WTC11 (cell line): ENCODE measurements at regions not wholly inside any gene's neighbourhood (a gene's known extent, or its start where the extent isn't known, plus 50 kb on each side); places are given as distances from the start of the nearest gene placed in this dataset.

Experiments used
- ATAC-seq: fragments of 200-7000 bp; cut with Tn5 transposase; 2 replicates; pipeline ENCODE4 v1.10.0; 2021; ENCODE audit warnings: mild to moderate bottlenecking, moderate library complexity
- CTCF ChIA-PET: fragments of 300-600 bp; sonication (Branson Sonifier 250); formaldehyde crosslinking; loops from one replicate; lab custom pipeline; 2021; ENCODE audit warnings: antibody characterized with exemption; lab: Charles Lee
- POLR2A ChIA-PET: fragments of 350-600 bp; sonication (Branson Sonifier 250); formaldehyde crosslinking; loops from one replicate; lab custom pipeline; 2021; ENCODE audit warnings: antibody characterized with exemption; lab: Charles Lee
- DNase-seq: peaks from one replicate; pipeline ENCODE4 v3.0.0; 2021; ENCODE audit warnings: low spot score
- H3K27ac Mint-ChIP-seq: 2 replicates; pipeline ENCODE4 v1.8.0; 2021; ENCODE audit warnings: mixed read lengths
- H3K27me3 Mint-ChIP-seq: 2 replicates; pipeline ENCODE4 v1.8.0; 2021; ENCODE audit warnings: low read depth, mild to moderate bottlenecking, moderate library complexity, mixed read lengths
- H3K36me3 Mint-ChIP-seq: 2 replicates; pipeline ENCODE4 v1.8.0; 2021; ENCODE audit warnings: mixed read lengths
- H3K4me1 Mint-ChIP-seq: 2 replicates; pipeline ENCODE4 v1.8.0; 2022; ENCODE audit warnings: mixed read lengths
- H3K4me3 Mint-ChIP-seq: 2 replicates; pipeline ENCODE4 v1.8.0; 2021; ENCODE audit warnings: mild to moderate bottlenecking, moderate library complexity, mixed read lengths
- H3K9me3 Mint-ChIP-seq: 2 replicates; pipeline ENCODE4 v1.8.0; 2021; ENCODE audit warnings: mixed read lengths
- FOXP4 ChIP-seq: sonication (generic); formaldehyde crosslinking; IDR thresholded peaks from 2 replicates; pipeline ENCODE4 v1.8.0; 2022; ENCODE audit warnings: mild to moderate bottlenecking, missing genetic modification reagents
- HMGA2 ChIP-seq: fragments of 250-450 bp; sonication (Bioruptor Pico); IDR thresholded peaks from 2 replicates; pipeline ENCODE4 v1.4.0; 2021; ENCODE audit warnings: mild to moderate bottlenecking, moderate library complexity
- MYBL2 ChIP-seq: sonication (generic); formaldehyde crosslinking; IDR thresholded peaks from 2 replicates; pipeline ENCODE4 v1.8.1; 2023; ENCODE audit warnings: mild to moderate bottlenecking, moderate library complexity, missing genetic modification reagents
- PRDM15 ChIP-seq: sonication (generic); formaldehyde crosslinking; IDR thresholded peaks from 2 replicates; pipeline ENCODE4 v1.8.0; 2022; ENCODE audit warnings: missing genetic modification reagents
- PRRX2 ChIP-seq: fragments of 250-450 bp; sonication (Bioruptor Pico); IDR thresholded peaks from 2 replicates; pipeline ENCODE4 v1.8.0; 2021; ENCODE audit warnings: mild to moderate bottlenecking
- SP1 ChIP-seq: sonication (generic); formaldehyde crosslinking; conservative IDR thresholded peaks from 2 replicates; pipeline ENCODE4 v1.8.1; 2022; ENCODE audit warnings: missing genetic modification reagents
- TP53 ChIP-seq: sonication (generic); formaldehyde crosslinking; IDR thresholded peaks from 2 replicates; pipeline ENCODE4 v1.8.1; 2023; ENCODE audit warnings: mild to moderate bottlenecking, missing genetic modification reagents
- ZNF219 ChIP-seq: sonication (generic); formaldehyde crosslinking; IDR thresholded peaks from 2 replicates; pipeline ENCODE4 v1.8.0; 2023; ENCODE audit warnings: missing genetic modification reagents, mild to moderate bottlenecking, borderline replicate concordance
- ZNF263 ChIP-seq: sonication (generic); formaldehyde crosslinking; IDR thresholded peaks from 2 replicates; pipeline ENCODE4 v1.8.1; 2022; ENCODE audit warnings: low read depth, mild to moderate bottlenecking, moderate library complexity, missing genetic modification reagents
- ZNF281 ChIP-seq: sonication (generic); formaldehyde crosslinking; IDR thresholded peaks from 2 replicates; pipeline ENCODE4 v1.8.0; 2023; ENCODE audit warnings: mild to moderate bottlenecking, missing genetic modification reagents
- ZNF512 ChIP-seq: sonication (generic); formaldehyde crosslinking; IDR thresholded peaks from 2 replicates; pipeline ENCODE4 v1.8.1; 2022; ENCODE audit warnings: missing genetic modification reagents, borderline replicate concordance
- TF ChIP-seq, protein P1 (sequence below): sonication (generic); formaldehyde crosslinking; IDR thresholded peaks from 2 replicates; pipeline ENCODE4 v1.8.0; 2023; ENCODE audit warnings: missing genetic modification reagents, mild to moderate bottlenecking, borderline replicate concordance
- TF ChIP-seq, protein P2 (sequence below): fragments of 250-450 bp; sonication (Bioruptor Pico); IDR thresholded peaks from 2 replicates; pipeline ENCODE4 v2.1.2; 2022; ENCODE audit warnings: mild to moderate bottlenecking, moderate library complexity
- TF ChIP-seq, protein P3 (sequence below): sonication (generic); formaldehyde crosslinking; conservative IDR thresholded peaks from 2 replicates; pipeline ENCODE4 v1.8.1; 2022; ENCODE audit warnings: mild to moderate bottlenecking, missing genetic modification reagents
- TF ChIP-seq, protein P4 (sequence below): sonication (generic); formaldehyde crosslinking; IDR thresholded peaks from 2 replicates; pipeline ENCODE4 v1.8.1; 2023; ENCODE audit warnings: mild to moderate bottlenecking, moderate library complexity, missing genetic modification reagents

- POLR2A ChIA-PET = no interaction called here
- CTCF ChIA-PET = interaction anchor here (0.6 to 1.4 kb wide), 2 partner anchors 8 to 46 kb away, joined by 3 read pairs; no protein-coding TSS in a partner anchor
- H3K27ac Mint-ChIP-seq = no peak overlapping the region
These were observed 58.2 kb upstream of the DMRTB1 start for GRCh38 chr1:53400761-53401674.

More at GRCh38 chr1:53400761-53401674, 58.2 kb upstream of the DMRTB1 start:
- Mint-ChIP-seq H3K4me3 (no peak overlapping the region), H3K36me3 (peaks cover 4% of the 10 kb centered on the region; the same call in 1 of the 2 replicates), H3K4me1 (peaks cover 39% of the 10 kb centered on the region), H3K27me3 (peaks cover 59% of the 10 kb centered on the region), H3K9me3 (peaks cover 7% of the 10 kb centered on the region; the same call in 1 of the 2 replicates)
- ATAC-seq (no peak), DNase-seq (no peak)
- no peak for TF ChIP-seq TP53
- no peak for TF ChIP-seq FOXP4 (CRISPR knock-in tag)
- TF ChIP-seq, protein P1, sequence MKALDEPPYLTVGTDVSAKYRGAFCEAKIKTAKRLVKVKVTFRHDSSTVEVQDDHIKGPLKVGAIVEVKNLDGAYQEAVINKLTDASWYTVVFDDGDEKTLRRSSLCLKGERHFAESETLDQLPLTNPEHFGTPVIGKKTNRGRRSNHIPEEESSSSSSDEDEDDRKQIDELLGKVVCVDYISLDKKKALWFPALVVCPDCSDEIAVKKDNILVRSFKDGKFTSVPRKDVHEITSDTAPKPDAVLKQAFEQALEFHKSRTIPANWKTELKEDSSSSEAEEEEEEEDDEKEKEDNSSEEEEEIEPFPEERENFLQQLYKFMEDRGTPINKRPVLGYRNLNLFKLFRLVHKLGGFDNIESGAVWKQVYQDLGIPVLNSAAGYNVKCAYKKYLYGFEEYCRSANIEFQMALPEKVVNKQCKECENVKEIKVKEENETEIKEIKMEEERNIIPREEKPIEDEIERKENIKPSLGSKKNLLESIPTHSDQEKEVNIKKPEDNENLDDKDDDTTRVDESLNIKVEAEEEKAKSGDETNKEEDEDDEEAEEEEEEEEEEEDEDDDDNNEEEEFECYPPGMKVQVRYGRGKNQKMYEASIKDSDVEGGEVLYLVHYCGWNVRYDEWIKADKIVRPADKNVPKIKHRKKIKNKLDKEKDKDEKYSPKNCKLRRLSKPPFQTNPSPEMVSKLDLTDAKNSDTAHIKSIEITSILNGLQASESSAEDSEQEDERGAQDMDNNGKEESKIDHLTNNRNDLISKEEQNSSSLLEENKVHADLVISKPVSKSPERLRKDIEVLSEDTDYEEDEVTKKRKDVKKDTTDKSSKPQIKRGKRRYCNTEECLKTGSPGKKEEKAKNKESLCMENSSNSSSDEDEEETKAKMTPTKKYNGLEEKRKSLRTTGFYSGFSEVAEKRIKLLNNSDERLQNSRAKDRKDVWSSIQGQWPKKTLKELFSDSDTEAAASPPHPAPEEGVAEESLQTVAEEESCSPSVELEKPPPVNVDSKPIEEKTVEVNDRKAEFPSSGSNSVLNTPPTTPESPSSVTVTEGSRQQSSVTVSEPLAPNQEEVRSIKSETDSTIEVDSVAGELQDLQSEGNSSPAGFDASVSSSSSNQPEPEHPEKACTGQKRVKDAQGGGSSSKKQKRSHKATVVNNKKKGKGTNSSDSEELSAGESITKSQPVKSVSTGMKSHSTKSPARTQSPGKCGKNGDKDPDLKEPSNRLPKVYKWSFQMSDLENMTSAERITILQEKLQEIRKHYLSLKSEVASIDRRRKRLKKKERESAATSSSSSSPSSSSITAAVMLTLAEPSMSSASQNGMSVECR = no peak
- TF ChIP-seq, protein P2, sequence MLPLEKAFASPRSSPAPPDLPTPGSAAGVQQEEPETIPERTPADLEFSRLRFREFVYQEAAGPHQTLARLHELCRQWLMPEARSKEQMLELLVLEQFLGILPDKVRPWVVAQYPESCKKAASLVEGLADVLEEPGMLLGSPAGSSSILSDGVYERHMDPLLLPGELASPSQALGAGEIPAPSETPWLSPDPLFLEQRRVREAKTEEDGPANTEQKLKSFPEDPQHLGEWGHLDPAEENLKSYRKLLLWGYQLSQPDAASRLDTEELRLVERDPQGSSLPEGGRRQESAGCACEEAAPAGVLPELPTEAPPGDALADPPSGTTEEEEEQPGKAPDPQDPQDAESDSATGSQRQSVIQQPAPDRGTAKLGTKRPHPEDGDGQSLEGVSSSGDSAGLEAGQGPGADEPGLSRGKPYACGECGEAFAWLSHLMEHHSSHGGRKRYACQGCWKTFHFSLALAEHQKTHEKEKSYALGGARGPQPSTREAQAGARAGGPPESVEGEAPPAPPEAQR = no peak
- TF ChIP-seq, protein P3, sequence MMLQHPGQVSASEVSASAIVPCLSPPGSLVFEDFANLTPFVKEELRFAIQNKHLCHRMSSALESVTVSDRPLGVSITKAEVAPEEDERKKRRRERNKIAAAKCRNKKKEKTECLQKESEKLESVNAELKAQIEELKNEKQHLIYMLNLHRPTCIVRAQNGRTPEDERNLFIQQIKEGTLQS (CRISPR knock-in tag) = no peak
- no peak for TF ChIP-seq HMGA2 (CRISPR knock-in tag)
- no peak for TF ChIP-seq ZNF512 (CRISPR knock-in tag)
- no peak for TF ChIP-seq MYBL2 (CRISPR knock-in tag)
- TF ChIP-seq PRRX2 (CRISPR knock-in tag) = no peak
- no peak for TF ChIP-seq PRDM15 (CRISPR knock-in tag)
- no peak for TF ChIP-seq ZNF263 (CRISPR knock-in tag)
- no peak for TF ChIP-seq ZNF219
- no peak for TF ChIP-seq ZNF281 (CRISPR knock-in tag)
- TF ChIP-seq SP1 = no peak
- TF ChIP-seq, protein P4, sequence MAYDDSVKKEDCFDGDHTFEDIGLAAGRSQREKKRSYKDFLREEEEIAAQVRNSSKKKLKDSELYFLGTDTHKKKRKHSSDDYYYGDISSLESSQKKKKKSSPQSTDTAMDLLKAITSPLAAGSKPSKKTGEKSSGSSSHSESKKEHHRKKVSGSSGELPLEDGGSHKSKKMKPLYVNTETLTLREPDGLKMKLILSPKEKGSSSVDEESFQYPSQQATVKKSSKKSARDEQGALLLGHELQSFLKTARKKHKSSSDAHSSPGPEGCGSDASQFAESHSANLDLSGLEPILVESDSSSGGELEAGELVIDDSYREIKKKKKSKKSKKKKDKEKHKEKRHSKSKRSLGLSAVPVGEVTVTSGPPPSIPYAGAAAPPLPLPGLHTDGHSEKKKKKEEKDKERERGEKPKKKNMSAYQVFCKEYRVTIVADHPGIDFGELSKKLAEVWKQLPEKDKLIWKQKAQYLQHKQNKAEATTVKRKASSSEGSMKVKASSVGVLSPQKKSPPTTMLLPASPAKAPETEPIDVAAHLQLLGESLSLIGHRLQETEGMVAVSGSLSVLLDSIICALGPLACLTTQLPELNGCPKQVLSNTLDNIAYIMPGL (CRISPR knock-in tag) = no peak
